Esophagus squamous epithelium (tissue), 5 donors: ENCODE measurements at regions not wholly inside any gene's neighbourhood (a gene's known extent, or its start where the extent isn't known, plus 50 kb on each side); places are given as distances from the start of the nearest gene placed in this dataset.

Experiments
- DNase-seq: peaks from one replicate; lab custom pipeline; 2025; lab: John Stamatoyannopoulos, UW
- H3K27ac ChIP-seq, 4 donors: fragments of 200-600 bp; sonication (generic); one replicate each; pipeline ENCODE4 v1.5.1; 2016 to 2019; ENCODE audit warnings: mild to moderate bottlenecking in 1 of 4
- H3K27me3 ChIP-seq, 4 donors: fragments of 200-600 bp; sonication (generic); 1 replicate in 3 of 4; 2 replicates in 1 of 4; pipeline versions ENCODE4 v1.5.1 to v1.6.0; 2017 to 2021; ENCODE audit warnings: antibody characterized with exemption in 1 of 4
- H3K36me3 ChIP-seq, 3 donors: fragments of 200-600 bp; sonication (generic); one replicate each; pipeline ENCODE4 v1.5.1; 2016 to 2019
- H3K4me1 ChIP-seq, 3 donors: fragments of 200-600 bp; sonication (generic); one replicate each; pipeline ENCODE4 v1.5.1; 2017 to 2019
- H3K4me3 ChIP-seq, 4 donors: fragments of 200-600 bp; sonication (generic); 1 replicate in 3 of 4; 2 replicates in 1 of 4; pipeline ENCODE4 v1.5.1; 2016 to 2019; ENCODE audit warnings: mild to moderate bottlenecking in 2 of 4, moderate library complexity in 1 of 4
- H3K9me3 ChIP-seq, 3 donors: fragments of 200-600 bp; sonication (generic); one replicate each; pipeline ENCODE4 v1.5.1; 2016 to 2019
- CTCF ChIP-seq, 6 experiments: fragments of 450-650 bp in 4 of 6; fragments of 200-600 bp in 2 of 6; sonication (generic) in 2 of 6; IDR thresholded peaks; one replicate each; pipeline ENCODE4 v1.5.1; 2016 to 2019; ENCODE audit warnings: antibody characterized with exemption in 6 of 6, mild to moderate bottlenecking in 4 of 6, moderate library complexity in 4 of 6
- POLR2A ChIP-seq, 4 donors: fragments of 450-650 bp; IDR thresholded peaks; one replicate each; pipeline ENCODE4 v1.6.1; 2017; ENCODE audit warnings: antibody characterized with exemption in 4 of 4, mild to moderate bottlenecking in 4 of 4, moderate library complexity in 3 of 4
- WGBS, 2 donors: methylation state at CpG; one replicate each; pipeline ENCODE4 v1.1.5; 2018; 5-methylcytosine and 5-hydroxymethylcytosine counted together
- intact Hi-C: fragments of 100-400 bp; cut with DNase I; formaldehyde crosslinking; loops from one replicate; pipeline ENCODE4 v1.15.0; 2022
- donor health status: DM: yes; HTN: yes; CAD: no.

DNA sequence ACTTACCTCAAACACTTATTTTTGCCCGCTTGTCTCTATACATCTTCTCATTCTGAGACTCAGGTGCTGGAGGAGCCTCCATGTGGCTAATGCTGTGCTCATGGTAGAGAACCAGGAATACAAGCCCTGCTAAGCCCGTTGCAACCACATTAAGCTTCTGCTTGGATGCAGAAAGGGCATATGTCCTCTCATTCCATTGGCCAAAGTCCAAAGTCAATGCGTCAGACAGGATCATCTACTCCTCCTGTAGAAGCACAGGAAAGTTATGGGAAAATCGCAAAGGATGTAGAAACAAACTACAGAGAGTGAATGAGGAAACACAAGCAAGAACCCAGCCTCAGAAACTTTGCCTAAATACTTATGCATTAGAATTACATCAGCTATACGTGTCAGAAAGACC lies 124.5 kb upstream of the AGA start:
- 63 to 68% methylated on average over 5 of the region's 5 CpGs for WGBS, 2 donors
- intact Hi-C loops, result no loop called here
- TF ChIP-seq CTCF (IDR thresholded peaks at IDR 0.05), result no peak
- TF ChIP-seq POLR2A (IDR thresholded peaks at IDR 0.05), result no peak

GRCh38 chr4:177568931-177569330 lies 126.7 kb upstream of the AGA start:
- no peak overlapping the region for H3K4me3 ChIP-seq
- intact Hi-C loops, result no loop called here
- no peaks in the 10 kb centered on the region for H3K27me3 ChIP-seq
- no peaks in the 10 kb centered on the region for H3K36me3 ChIP-seq
- no peak for DNase-seq
- H3K4me1 ChIP-seq, result peaks cover 0 to 3% (median 0%) of the 10 kb centered on the region in 3 donors
- H3K27ac ChIP-seq, result no peak overlapping the region
- WGBS, 2 donors, result 74 to 92% methylated on average over 3 of the region's 3 CpGs
- H3K9me3 ChIP-seq, result no peaks in the 10 kb centered on the region
- TF ChIP-seq POLR2A (IDR thresholded peaks at IDR 0.05) (no peak), CTCF (IDR thresholded peaks at IDR 0.05) (no peak)

More for the DNA sequence above, 124.5 kb upstream of the AGA start:
- H3K36me3 ChIP-seq, result no peaks in the 10 kb centered on the region
- H3K4me3 ChIP-seq, result no peak overlapping the region
- H3K27me3 ChIP-seq, result no peaks in the 10 kb centered on the region
- H3K27ac ChIP-seq, result no peak overlapping the region
- no peaks in the 10 kb centered on the region for H3K4me1 ChIP-seq
- no peaks in the 10 kb centered on the region for H3K9me3 ChIP-seq
- DNase-seq, result no peak

GRCh38 chr4:177569434-177569833 lies 127.2 kb upstream of the AGA start:
- no peak overlapping the region for H3K4me3 ChIP-seq
- TF ChIP-seq CTCF (IDR thresholded peaks at IDR 0.05), result no peak
- no peaks in the 10 kb centered on the region for H3K27me3 ChIP-seq
- intact Hi-C loops, result no loop called here
- no peak overlapping the region for H3K27ac ChIP-seq
- WGBS, 2 donors, result 12 to 14% methylated on average over 1 of the region's 1 CpG
- H3K36me3 ChIP-seq, result no peaks in the 10 kb centered on the region
- H3K9me3 ChIP-seq, result no peaks in the 10 kb centered on the region
- DNase-seq, result no peak
- peaks cover 0 to 8% (median 0%) of the 10 kb centered on the region in 3 donors for H3K4me1 ChIP-seq

DNA sequence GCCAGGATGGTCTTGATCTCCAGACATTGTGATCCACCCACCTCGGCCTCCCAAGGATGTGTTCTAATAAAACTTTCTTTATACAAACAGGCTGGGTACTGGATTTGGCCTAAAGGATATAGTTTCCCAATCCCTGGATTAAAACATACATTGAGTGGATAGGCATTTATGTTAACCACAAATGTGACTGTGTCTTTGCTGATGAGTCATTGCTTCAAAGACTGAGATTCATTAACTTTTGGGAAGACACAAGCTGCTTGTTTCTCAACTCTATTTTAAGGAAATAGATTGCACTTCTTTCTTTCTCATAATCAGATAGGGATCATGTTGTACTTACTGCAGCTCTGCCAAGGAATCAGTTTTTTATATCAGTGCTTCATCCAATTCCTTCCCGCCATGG lies 131.3 kb upstream of the AGA start:
- Histone ChIP-seq H3K27ac (no peak overlapping the region), H3K9me3 (no peaks in the 10 kb centered on the region), H3K27me3 (no peaks in the 10 kb centered on the region), H3K4me3 (no peak overlapping the region), H3K36me3 (no peaks in the 10 kb centered on the region), H3K4me1 (peaks cover 0 to 12% (median 0%) of the 10 kb centered on the region in 3 donors)
- 33 to 53% methylated on average over 2 of the region's 2 CpGs for WGBS, 2 donors
- TF ChIP-seq CTCF (IDR thresholded peaks at IDR 0.05) (no peak), POLR2A (IDR thresholded peaks at IDR 0.05) (no peak)
- no peak for DNase-seq
- intact Hi-C loops, result no loop called here

GRCh38 chr4:177574446-177574845 lies 132.2 kb upstream of the AGA start:
- WGBS, 2 donors, result 49 to 55% methylated on average over 8 of the region's 8 CpGs
- H3K4me1 ChIP-seq, result peaks cover 0 to 12% (median 0%) of the 10 kb centered on the region in 3 donors

More at GRCh38 chr4:177574446-177574845, 132.2 kb upstream of the AGA start:
- TF ChIP-seq POLR2A (IDR thresholded peaks at IDR 0.05) (no peak), CTCF (IDR thresholded peaks at IDR 0.05) (no peak)
- Histone ChIP-seq H3K27ac (no peak overlapping the region), H3K4me3 (no peak overlapping the region), H3K27me3 (no peaks in the 10 kb centered on the region), H3K9me3 (no peaks in the 10 kb centered on the region), H3K36me3 (no peaks in the 10 kb centered on the region)
- intact Hi-C loops, result no loop called here
- no peak for DNase-seq
